GM12892 (cell line): ENCODE measurements at regions not wholly inside any gene's neighbourhood (a gene's known extent, or its start where the extent isn't known, plus 50 kb on each side); places are given as distances from the start of the nearest gene placed in this dataset.

Experiments used
- POLR2A ChIP-seq: IDR thresholded peaks from 2 replicates; pipeline ENCODE4 v1.6.1; 2011; ENCODE audit warnings: low read depth, low read length, control low read depth
- POLR2AphosphoS5 ChIP-seq: IDR thresholded peaks from 2 replicates; pipeline ENCODE4 v1.6.1; 2011; ENCODE audit warnings: low read depth, low read length, control low read depth
- TAF1 ChIP-seq: IDR thresholded peaks from 2 replicates; pipeline ENCODE4 v1.6.1; 2011; ENCODE audit warnings: low read depth, mild to moderate bottlenecking, control low read depth, low read length, borderline replicate concordance

GRCh38 chr18:29605365-29605764 lies 1428.4 kb upstream of the CDH2 start:
- TF ChIP-seq POLR2AphosphoS5: no peak
- no peak for TF ChIP-seq TAF1
- TF ChIP-seq POLR2A: no peak
